Neural crest cell (in vitro differentiated cells): ENCODE measurements at regions not wholly inside any gene's neighbourhood (a gene's known extent, or its start where the extent isn't known, plus 50 kb on each side); places are given as distances from the start of the nearest gene placed in this dataset.

Experiments
- DNase-seq: peaks from one replicate; pipeline ENCODE4 v3.0.0; 2021; ENCODE audit warnings: low read depth, mixed read lengths, low spot score
- H3K27ac Mint-ChIP-seq: one replicate; pipeline ENCODE4 v1.8.0; 2021; ENCODE audit warnings: mild to moderate bottlenecking, mixed read lengths; ENCODE audit not compliant: unreplicated experiment
- H3K27me3 Mint-ChIP-seq: 2 replicates; pipeline ENCODE4 v1.8.0; 2021; ENCODE audit warnings: low read depth, mild to moderate bottlenecking, mixed read lengths
- H3K36me3 Mint-ChIP-seq: 2 replicates; pipeline ENCODE4 v1.8.0; 2021; ENCODE audit warnings: low read depth, mild to moderate bottlenecking, mixed read lengths
- H3K4me1 Mint-ChIP-seq: 2 replicates; pipeline ENCODE4 v1.8.0; 2021; ENCODE audit warnings: mixed read lengths
- H3K4me3 Mint-ChIP-seq: one replicate; pipeline ENCODE4 v1.8.0; 2021; ENCODE audit warnings: mild to moderate bottlenecking, mixed read lengths
- H3K9me3 Mint-ChIP-seq: 2 replicates; pipeline ENCODE4 v1.8.0; 2021; ENCODE audit warnings: mixed read lengths
- TF ChIP-seq, protein P1 (sequence below): fragments of 200-600 bp; sonication (generic); conservative IDR thresholded peaks from 2 replicates; pipeline ENCODE4 v1.5.0; 2021; ENCODE audit warnings: antibody characterized with exemption, mild to moderate bottlenecking

DNA sequence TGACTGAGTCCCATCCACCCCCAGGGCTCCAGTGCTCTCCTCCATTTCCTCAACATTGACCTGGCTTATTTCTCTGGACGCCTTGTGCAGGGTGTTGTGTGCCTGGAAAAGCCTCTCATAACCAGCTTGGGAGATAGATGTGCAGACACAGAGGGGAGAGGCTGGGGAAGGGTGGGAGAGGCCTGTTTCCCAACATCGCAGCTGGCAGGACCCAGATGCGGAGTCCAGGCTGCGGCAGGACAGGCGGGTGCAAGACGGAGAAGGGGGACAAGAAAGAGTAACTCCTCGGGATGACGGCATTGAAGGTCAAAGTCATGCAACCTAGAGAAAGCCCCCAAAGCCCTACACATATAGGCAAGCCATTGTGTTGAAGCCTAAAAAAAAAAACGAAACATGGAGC lies 54.1 kb upstream of the ANTXRL start:
- Mint-ChIP-seq H3K27me3 (no peaks in the 10 kb centered on the region), H3K4me3 (no peak overlapping the region), H3K36me3 (no peaks in the 10 kb centered on the region), H3K4me1 (peaks cover 15% of the 10 kb centered on the region), H3K9me3 (no peaks in the 10 kb centered on the region), H3K27ac (no peak overlapping the region)
- DNase-seq, result no peak
- TF ChIP-seq, protein P1, sequence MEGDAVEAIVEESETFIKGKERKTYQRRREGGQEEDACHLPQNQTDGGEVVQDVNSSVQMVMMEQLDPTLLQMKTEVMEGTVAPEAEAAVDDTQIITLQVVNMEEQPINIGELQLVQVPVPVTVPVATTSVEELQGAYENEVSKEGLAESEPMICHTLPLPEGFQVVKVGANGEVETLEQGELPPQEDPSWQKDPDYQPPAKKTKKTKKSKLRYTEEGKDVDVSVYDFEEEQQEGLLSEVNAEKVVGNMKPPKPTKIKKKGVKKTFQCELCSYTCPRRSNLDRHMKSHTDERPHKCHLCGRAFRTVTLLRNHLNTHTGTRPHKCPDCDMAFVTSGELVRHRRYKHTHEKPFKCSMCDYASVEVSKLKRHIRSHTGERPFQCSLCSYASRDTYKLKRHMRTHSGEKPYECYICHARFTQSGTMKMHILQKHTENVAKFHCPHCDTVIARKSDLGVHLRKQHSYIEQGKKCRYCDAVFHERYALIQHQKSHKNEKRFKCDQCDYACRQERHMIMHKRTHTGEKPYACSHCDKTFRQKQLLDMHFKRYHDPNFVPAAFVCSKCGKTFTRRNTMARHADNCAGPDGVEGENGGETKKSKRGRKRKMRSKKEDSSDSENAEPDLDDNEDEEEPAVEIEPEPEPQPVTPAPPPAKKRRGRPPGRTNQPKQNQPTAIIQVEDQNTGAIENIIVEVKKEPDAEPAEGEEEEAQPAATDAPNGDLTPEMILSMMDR, result no peak

GRCh38 chr10:46233181-46233580 lies 53.6 kb upstream of the ANTXRL start:
- H3K27me3 Mint-ChIP-seq, result no peaks in the 10 kb centered on the region
- DNase-seq, result no peak
- TF ChIP-seq, protein P1, result no peak
- H3K36me3 Mint-ChIP-seq, result no peaks in the 10 kb centered on the region
- no peak overlapping the region for H3K27ac Mint-ChIP-seq
- H3K4me1 Mint-ChIP-seq, result peaks cover 15% of the 10 kb centered on the region
- H3K9me3 Mint-ChIP-seq, result no peaks in the 10 kb centered on the region
- H3K4me3 Mint-ChIP-seq, result no peak overlapping the region

GRCh38 chr10:46234026-46234425 lies 52.8 kb upstream of the ANTXRL start:
- peaks cover 15% of the 10 kb centered on the region for H3K4me1 Mint-ChIP-seq
- no peak for DNase-seq
- no peaks in the 10 kb centered on the region for H3K27me3 Mint-ChIP-seq
- H3K4me3 Mint-ChIP-seq, result no peak overlapping the region
- TF ChIP-seq, protein P1, result no peak
- no peaks in the 10 kb centered on the region for H3K36me3 Mint-ChIP-seq
- H3K27ac Mint-ChIP-seq, result peak overlapping the region; percentile 75
- no peaks in the 10 kb centered on the region for H3K9me3 Mint-ChIP-seq

GRCh38 chr10:46234431-46235060 lies 52.3 kb upstream of the ANTXRL start:
- no peak overlapping the region for H3K4me3 Mint-ChIP-seq
- no peak for DNase-seq
- peaks cover 15% of the 10 kb centered on the region for H3K4me1 Mint-ChIP-seq
- H3K36me3 Mint-ChIP-seq, result no peaks in the 10 kb centered on the region
- no peaks in the 10 kb centered on the region for H3K9me3 Mint-ChIP-seq
- TF ChIP-seq, protein P1, result no peak
- no peak overlapping the region for H3K27ac Mint-ChIP-seq
- H3K27me3 Mint-ChIP-seq, result no peaks in the 10 kb centered on the region

DNA sequence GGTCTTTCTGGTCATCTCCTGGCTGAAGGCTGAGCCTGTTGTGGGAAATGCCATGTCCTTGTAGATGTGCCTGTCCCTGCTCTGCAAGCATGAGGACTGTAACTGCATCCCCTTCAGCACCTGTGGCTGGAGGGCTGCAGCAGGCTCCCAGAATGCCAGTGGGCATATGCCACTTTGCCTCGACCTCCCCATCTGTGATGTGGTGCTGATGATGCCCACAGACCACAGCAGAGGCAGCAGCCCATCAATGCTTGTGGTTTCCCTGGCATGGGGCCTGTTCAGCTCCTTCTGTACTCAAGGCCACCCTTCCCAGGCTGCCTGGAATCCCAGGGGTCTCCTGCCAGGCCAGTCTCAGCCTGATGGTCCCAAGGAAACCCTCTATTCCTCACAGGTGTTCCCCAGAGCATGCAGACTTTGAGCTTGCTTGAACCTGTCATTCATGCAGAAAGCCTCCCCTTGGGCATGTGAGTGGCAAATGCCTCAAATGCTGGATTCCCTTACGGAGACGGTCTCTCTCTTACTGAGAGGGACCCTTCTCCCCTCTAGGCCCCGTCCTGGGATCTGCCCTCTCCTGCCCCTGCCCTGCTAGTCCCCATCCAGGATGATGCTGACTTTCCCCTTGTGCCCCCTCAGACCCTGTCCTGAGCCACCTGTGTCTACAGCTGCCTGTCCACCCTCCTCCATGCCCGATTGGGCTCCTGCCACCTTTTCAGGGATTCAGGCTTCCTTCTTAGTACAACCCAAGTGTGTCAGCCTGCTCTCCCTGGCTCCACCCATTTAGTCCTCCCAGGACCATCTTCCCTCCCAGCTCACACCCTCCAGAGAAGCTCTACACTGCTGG lies 50.9 kb upstream of the ANTXRL start:
- TF ChIP-seq, protein P1, result no peak
- no peak for DNase-seq
- no peaks in the 10 kb centered on the region for H3K9me3 Mint-ChIP-seq
- no peaks in the 10 kb centered on the region for H3K27me3 Mint-ChIP-seq
- no peak overlapping the region for H3K4me3 Mint-ChIP-seq
- no peaks in the 10 kb centered on the region for H3K36me3 Mint-ChIP-seq
- no peak overlapping the region for H3K27ac Mint-ChIP-seq
- peaks cover 15% of the 10 kb centered on the region for H3K4me1 Mint-ChIP-seq
